HEK293 (cell line): ENCODE measurements at regions not wholly inside any gene's neighbourhood (a gene's known extent, or its start where the extent isn't known, plus 50 kb on each side); places are given as distances from the start of the nearest gene placed in this dataset.

Experiments used
- CTCF ChIA-PET: fragments of 350-600 bp; formaldehyde crosslinking; extraction: SDS; loops from one replicate; lab custom pipeline; 2021; ENCODE audit warnings: antibody characterized with exemption; lab: Yijun Ruan, JAX
- POLR2A ChIA-PET: fragments of 300-600 bp; formaldehyde crosslinking; extraction: SDS; loops from one replicate; lab custom pipeline; 2020; ENCODE audit warnings: antibody characterized with exemption, inconsistent platforms; lab: Yijun Ruan, JAX
- H3K27ac ChIP-seq: fragments of 200-500 bp; sonication (Bioruptor generic); 2 replicates; pipeline ENCODE4 v1.5.1; 2014; ENCODE audit warnings: low read depth, low read length, control low read depth, inconsistent platforms; ENCODE audit errors: extremely low read depth
- H3K36me3 ChIP-seq, 2 experiments: fragments of 200-500 bp in 1 of 2; sonication (Bioruptor generic) in 1 of 2; 1 replicate in 1 of 2; 2 replicates in 1 of 2; pipeline ENCODE4 v1.5.1; 2014 to 2017; ENCODE audit warnings: inconsistent platforms in 2 of 2, low read length in 2 of 2; ENCODE audit not compliant: control insufficient read depth in 2 of 2, insufficient read depth in 1 of 2
- H3K4me1 ChIP-seq: fragments of 200-500 bp; sonication (Bioruptor generic); 2 replicates; pipeline ENCODE4 v1.5.1; 2014; ENCODE audit warnings: mild to moderate bottlenecking, low read length, inconsistent platforms; ENCODE audit not compliant: control insufficient read depth, insufficient read depth
- H3K4me3 ChIP-seq: 2 replicates; pipeline ENCODE4 v1.5.1; 2011; ENCODE audit warnings: low read depth, mild to moderate bottlenecking, control low read depth, low read length, moderate library complexity
- H3K9me3 ChIP-seq: fragments of 200-500 bp; sonication (Bioruptor generic); 2 replicates; pipeline ENCODE4 v1.5.1; 2014; ENCODE audit warnings: low read depth, low read length, inconsistent platforms; ENCODE audit not compliant: control insufficient read depth, insufficient read depth
- EGR2 ChIP-seq: fragments of 450-650 bp; formaldehyde crosslinking; IDR thresholded peaks from 2 replicates; pipeline ENCODE4 v1.5.1; 2016; ENCODE audit warnings: low read depth, missing biosample characterization, missing genetic modification characterization
- HOXC10 ChIP-seq: sonication (generic); formaldehyde crosslinking; IDR thresholded peaks from 2 replicates; pipeline ENCODE4 v1.8.1; 2023; ENCODE audit warnings: mild to moderate bottlenecking, missing genetic modification reagents
- PRDM1 ChIP-seq: fragments of 450-650 bp; formaldehyde crosslinking; IDR thresholded peaks from 2 replicates; pipeline ENCODE4; 2016; ENCODE audit warnings: missing biosample characterization, missing genetic modification characterization
- SALL2 ChIP-seq: fragments of 450-650 bp; formaldehyde crosslinking; IDR thresholded peaks from 2 replicates; pipeline ENCODE4 v1.5.0; 2017; ENCODE audit warnings: missing biosample characterization, mild to moderate bottlenecking, missing genetic modification characterization, borderline replicate concordance
- SCRT1 ChIP-seq: fragments of 450-650 bp; formaldehyde crosslinking; IDR thresholded peaks from 2 replicates; pipeline ENCODE4 v1.5.1; 2016; ENCODE audit warnings: missing biosample characterization, missing genetic modification characterization, borderline replicate concordance
- SCRT2 ChIP-seq: fragments of 450-650 bp; formaldehyde crosslinking; IDR thresholded peaks from 2 replicates; pipeline ENCODE4 v1.5.1; 2016; ENCODE audit warnings: missing biosample characterization, missing genetic modification characterization
- SP3 ChIP-seq: fragments of 450-650 bp; formaldehyde crosslinking; IDR thresholded peaks from 2 replicates; pipeline ENCODE4 v1.5.1; 2016; ENCODE audit warnings: missing biosample characterization, missing genetic modification characterization
- ZBTB17 ChIP-seq: fragments of 450-650 bp; formaldehyde crosslinking; IDR thresholded peaks from 2 replicates; pipeline ENCODE4 v1.5.1; 2016; ENCODE audit warnings: missing biosample characterization, missing genetic modification characterization
- ZNF112 ChIP-seq: fragments of 450-650 bp; formaldehyde crosslinking; IDR thresholded peaks from 2 replicates; pipeline ENCODE4 v1.5.0; 2017; ENCODE audit warnings: missing biosample characterization, missing genetic modification characterization
- ZNF18 ChIP-seq: fragments of 450-650 bp; formaldehyde crosslinking; IDR thresholded peaks from 2 replicates; pipeline ENCODE4 v1.5.1; 2016; ENCODE audit warnings: missing biosample characterization, missing genetic modification characterization
- ZNF23 ChIP-seq: fragments of 450-650 bp; formaldehyde crosslinking; IDR thresholded peaks from 2 replicates; pipeline ENCODE4 v1.5.1; 2016; ENCODE audit warnings: missing biosample characterization, missing genetic modification characterization, borderline replicate concordance
- ZNF341 ChIP-seq: fragments of 450-650 bp; formaldehyde crosslinking; IDR thresholded peaks from 2 replicates; pipeline ENCODE4; 2016; ENCODE audit warnings: low read depth, missing biosample characterization, missing genetic modification characterization
- ZNF366 ChIP-seq: fragments of 450-650 bp; formaldehyde crosslinking; conservative IDR thresholded peaks from 2 replicates; pipeline ENCODE4 v1.5.1; 2016; ENCODE audit warnings: missing biosample characterization, missing genetic modification characterization
- ZNF530 ChIP-seq: fragments of 450-650 bp; formaldehyde crosslinking; IDR thresholded peaks from 2 replicates; pipeline ENCODE4 v1.5.1; 2016; ENCODE audit warnings: low read depth, missing biosample characterization, missing genetic modification characterization
- TF ChIP-seq, protein P1 (sequence below): fragments of 450-650 bp; formaldehyde crosslinking; IDR thresholded peaks from 2 replicates; pipeline ENCODE4 v1.5.1; 2016; ENCODE audit warnings: missing biosample characterization, missing genetic modification characterization

DNA sequence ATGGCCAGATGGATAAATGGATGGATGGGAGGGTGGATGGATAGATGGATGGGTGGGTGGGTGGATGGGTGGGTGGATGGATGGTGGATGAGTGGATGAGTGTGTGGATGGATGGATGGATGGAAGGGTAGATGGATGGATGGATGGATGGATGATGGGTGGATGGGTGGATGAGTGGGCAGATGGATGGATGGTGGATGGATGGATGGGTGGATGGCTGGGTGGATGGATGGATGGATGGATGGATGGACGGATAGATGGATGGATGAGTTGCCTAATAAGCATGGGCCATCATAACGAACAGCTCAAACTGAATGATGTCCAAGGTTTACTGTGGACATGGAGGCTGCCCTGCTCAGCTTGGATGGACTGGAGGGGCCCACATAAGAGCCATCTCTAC lies 89.8 kb upstream of the SMIM23 start:
- TF ChIP-seq EGR2 (peak; percentile 44; the same call in 1 of the 2 replicates), ZNF366 (peak; percentile 92), ZBTB17 (tag by site-specific recombination) (peak; percentile 63; the same call in 1 of the 2 replicates), ZNF18 (tag by site-specific recombination) (no peak)
- ChIA-PET POLR2A (no interaction called here), CTCF (no interaction called here)
- no peaks in the 10 kb centered on the region for H3K4me1 ChIP-seq
- H3K36me3 ChIP-seq = no peaks in the 10 kb centered on the region
- no peak overlapping the region for H3K27ac ChIP-seq
- no peak overlapping the region for H3K4me3 ChIP-seq
- no peaks in the 10 kb centered on the region for H3K9me3 ChIP-seq

- H3K36me3 ChIP-seq = no peaks in the 10 kb centered on the region
- no peaks in the 10 kb centered on the region for H3K9me3 ChIP-seq
- TF ChIP-seq ZNF112 (tag by site-specific recombination) (no peak), PRDM1 (tag by site-specific recombination) (no peak), SP3 (tag by site-specific recombination) (no peak), ZNF530 (tag by site-specific recombination) (no peak), ZNF341 (tag by site-specific recombination) (no peak)
- TF ChIP-seq, protein P1, sequence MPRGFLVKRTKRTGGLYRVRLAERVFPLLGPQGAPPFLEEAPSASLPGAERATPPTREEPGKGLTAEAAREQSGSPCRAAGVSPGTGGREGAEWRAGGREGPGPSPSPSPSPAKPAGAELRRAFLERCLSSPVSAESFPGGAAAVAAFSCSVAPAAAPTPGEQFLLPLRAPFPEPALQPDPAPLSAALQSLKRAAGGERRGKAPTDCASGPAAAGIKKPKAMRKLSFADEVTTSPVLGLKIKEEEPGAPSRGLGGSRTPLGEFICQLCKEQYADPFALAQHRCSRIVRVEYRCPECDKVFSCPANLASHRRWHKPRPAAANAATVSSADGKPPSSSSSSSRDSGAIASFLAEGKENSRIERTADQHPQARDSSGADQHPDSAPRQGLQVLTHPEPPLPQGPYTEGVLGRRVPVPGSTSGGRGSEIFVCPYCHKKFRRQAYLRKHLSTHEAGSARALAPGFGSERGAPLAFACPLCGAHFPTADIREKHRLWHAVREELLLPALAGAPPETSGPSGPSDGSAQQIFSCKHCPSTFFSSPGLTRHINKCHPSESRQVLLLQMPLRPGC (tag by site-specific recombination) = no peak
- ChIA-PET POLR2A (no interaction called here), CTCF (interaction anchor here (0.6 kb wide), 1 partner anchor 332 kb away, joined by 3 read pairs; no protein-coding TSS in a partner anchor)
- no peak overlapping the region for H3K4me3 ChIP-seq
- no peak overlapping the region for H3K27ac ChIP-seq
- no peaks in the 10 kb centered on the region for H3K4me1 ChIP-seq
These were observed 88.2 kb upstream of the SMIM23 start for GRCh38 chr5:171697221-171698102.

- H3K9me3 ChIP-seq = no peaks in the 10 kb centered on the region
- no peaks in the 10 kb centered on the region for H3K4me1 ChIP-seq
- ChIA-PET CTCF (no interaction called here), POLR2A (no interaction called here)
- H3K36me3 ChIP-seq = no peaks in the 10 kb centered on the region
- H3K27ac ChIP-seq = no peak overlapping the region
- H3K4me3 ChIP-seq = no peak overlapping the region
- TF ChIP-seq SCRT2 (tag by site-specific recombination) = peak; percentile 81
- TF ChIP-seq SCRT1 (tag by site-specific recombination) = peak; percentile 67; the same call in 1 of the 2 replicates
- TF ChIP-seq SALL2 = no peak
- TF ChIP-seq HOXC10 = no peak
- TF ChIP-seq ZNF23 (tag by site-specific recombination) = no peak
- TF ChIP-seq, all 188 proteins: peak for 2
These were observed 85.2 kb upstream of the SMIM23 start for GRCh38 chr5:171700318-171700912.
